ENCODE measurements at regions not wholly inside any gene's neighbourhood (a gene's known extent, or its start where the extent isn't known, plus 50 kb on each side); places are given as distances from the start of the nearest gene placed in this dataset.

- TF ChIP-seq EZH2phosphoT487 (IDR thresholded peaks at IDR 0.05; ENCODE audit: borderline replicate concordance, low read depth): no peak
- TF ChIP-seq REST (IDR thresholded peaks at IDR 0.05; ENCODE audit: low read depth, low read length): no peak
- no peak for TF ChIP-seq YY1 (IDR thresholded peaks at IDR 0.05; ENCODE audit: low read depth)
- TF ChIP-seq TAF1 (IDR thresholded peaks at IDR 0.05; ENCODE audit: borderline replicate concordance, low read depth, low read length): no peak
- no peak for TF ChIP-seq JUND (IDR thresholded peaks at IDR 0.05)
- TF ChIP-seq CTCF (IDR thresholded peaks at IDR 0.05): peak; percentile 46
- TF ChIP-seq USF2 (IDR thresholded peaks at IDR 0.05; ENCODE audit: borderline replicate concordance, low read depth, low read length): no peak
- no peak for TF ChIP-seq NRF1 (IDR thresholded peaks at IDR 0.05; ENCODE audit: low read depth, low read length)
- no peak for TF ChIP-seq MAX (IDR thresholded peaks at IDR 0.05; ENCODE audit: low read depth)
- TF ChIP-seq POLR2AphosphoS5 (IDR thresholded peaks at IDR 0.05; ENCODE audit: low read depth, low read length): no peak
- TF ChIP-seq TEAD4 (IDR thresholded peaks at IDR 0.05; ENCODE audit: borderline replicate concordance, insufficient read depth): no peak
- peak; percentile 6; the same call in 1 of the 2 replicates for TF ChIP-seq SMC3 (IDR thresholded peaks at IDR 0.05; ENCODE audit: low read depth, low read length)
These were observed 69.4 kb upstream of the RHOJ start for GRCh38 chr14:63134801-63135200.
